ENCODE measurements at regions not wholly inside any gene's neighbourhood (a gene's known extent, or its start where the extent isn't known, plus 50 kb on each side); places are given as distances from the start of the nearest gene placed in this dataset.

GRCh38 chr6:118722829-118723813, 71.7 kb upstream of the CEP85L start:
- no peaks in the 10 kb centered on the region for H3K9me3 ChIP-seq
- 76 to 82% methylated on average over 8 of the region's 8 CpGs for WGBS, 2 donors
- no peaks in the 10 kb centered on the region for H3K36me3 ChIP-seq (replicated peaks in 1 of 2; ENCODE audit: insufficient read depth in 1 of 2, low read depth in 2 of 2)
- H3K27me3 ChIP-seq = no peaks in the 10 kb centered on the region
- DNase-seq = no peak
- H3K4me1 ChIP-seq = no peaks in the 10 kb centered on the region
- intact Hi-C loops (cut with DNase I) = no loop called here
- TF ChIP-seq POLR2A (IDR thresholded peaks at IDR 0.05) = no peak
- no peak for TF ChIP-seq CTCF (IDR thresholded peaks at IDR 0.05)
- ATAC-seq = no peak
- H3K4me3 ChIP-seq = no peak overlapping the region
- H3K27ac ChIP-seq = no peak overlapping the region

- no peak for ATAC-seq
- H3K4me1 ChIP-seq = no peaks in the 10 kb centered on the region
- intact Hi-C loops (cut with DNase I) = no loop called here
- no peak overlapping the region for H3K4me3 ChIP-seq
- H3K36me3 ChIP-seq (replicated peaks in 1 of 2; ENCODE audit: insufficient read depth in 1 of 2, low read depth in 2 of 2) = no peaks in the 10 kb centered on the region
- no peak overlapping the region for H3K27ac ChIP-seq
- TF ChIP-seq CTCF (IDR thresholded peaks at IDR 0.05) (no peak), POLR2A (IDR thresholded peaks at IDR 0.05) (no peak)
- H3K9me3 ChIP-seq = no peaks in the 10 kb centered on the region
- no peak for DNase-seq
- no peaks in the 10 kb centered on the region for H3K27me3 ChIP-seq
Measured at GRCh38 chr6:118720125-118720473, 68.7 kb upstream of the CEP85L start.

GRCh38 chr6:118719351-118720124, 68.1 kb upstream of the CEP85L start:
- 84% methylated on average over 6 of the region's 6 CpGs for WGBS, 2 donors

GRCh38 chr6:118718903-118719302, 67.5 kb upstream of the CEP85L start:
- no peaks in the 10 kb centered on the region for H3K4me1 ChIP-seq
- no peak overlapping the region for H3K27ac ChIP-seq
- WGBS, 2 donors = 87 to 98% methylated on average over 7 of the region's 7 CpGs

More at GRCh38 chr6:118719351-118720124, 68.1 kb upstream of the CEP85L start:
- Histone ChIP-seq H3K9me3 (no peaks in the 10 kb centered on the region), H3K36me3 (replicated peaks in 1 of 2; ENCODE audit: insufficient read depth in 1 of 2, low read depth in 2 of 2) (no peaks in the 10 kb centered on the region), H3K27ac (no peak overlapping the region), H3K4me3 (no peak overlapping the region), H3K4me1 (no peaks in the 10 kb centered on the region), H3K27me3 (no peaks in the 10 kb centered on the region)
- intact Hi-C loops (cut with DNase I) = no loop called here
- DNase-seq (no peak), ATAC-seq (no peak)
- TF ChIP-seq CTCF (IDR thresholded peaks at IDR 0.05) (no peak), POLR2A (IDR thresholded peaks at IDR 0.05) (no peak)

More at GRCh38 chr6:118718903-118719302, 67.5 kb upstream of the CEP85L start:
- Histone ChIP-seq H3K27me3 (no peaks in the 10 kb centered on the region), H3K9me3 (no peaks in the 10 kb centered on the region), H3K4me3 (no peak overlapping the region), H3K36me3 (replicated peaks in 1 of 2; ENCODE audit: insufficient read depth in 1 of 2, low read depth in 2 of 2) (no peaks in the 10 kb centered on the region)
- no peak for TF ChIP-seq CTCF (IDR thresholded peaks at IDR 0.05)
- no peak for TF ChIP-seq POLR2A (IDR thresholded peaks at IDR 0.05)
- DNase-seq = no peak
- intact Hi-C loops (cut with DNase I) = no loop called here
- ATAC-seq = no peak
